NCI-H2081 (cell line): ENCODE measurements at regions not wholly inside any gene's neighbourhood (a gene's known extent, or its start where the extent isn't known, plus 50 kb on each side); places are given as distances from the start of the nearest gene placed in this dataset.
"Not testable (repeated sequence)": the region's sequence is repeated elsewhere in the genome, so short reads cannot be mapped to it uniquely, and the experiment has no call there.

Experiments used
- DNase-seq, 2 experiments: peaks; one replicate each; lab custom pipeline; 2025; lab: John Stamatoyannopoulos, UW

- DNase-seq = no peak
Measured at GRCh38 chr3:27559381-27559780, 75.2 kb upstream of the SLC4A7 start.

DNA sequence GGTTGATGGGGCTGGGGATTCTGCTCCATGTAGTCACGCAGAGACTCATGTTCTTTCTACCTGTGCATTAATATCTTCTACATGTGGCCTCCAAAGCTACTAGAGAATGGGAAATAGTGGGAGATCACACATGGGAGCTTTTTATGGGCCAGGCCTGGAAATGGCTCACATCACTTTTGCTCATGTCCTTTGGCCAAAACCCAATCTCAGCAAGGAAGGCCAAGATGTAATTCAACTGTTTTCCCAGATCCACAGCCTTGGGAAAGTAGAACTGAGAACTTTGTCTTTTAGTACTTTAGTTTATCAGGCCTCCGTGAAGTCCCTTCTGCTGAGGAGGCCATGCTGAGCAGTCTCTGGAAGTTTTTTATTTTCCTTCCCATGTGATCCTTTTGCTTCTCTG is 73.2 kb upstream of the SLC4A7 start:
- DNase-seq = no peak

GRCh38 chr3:27556887-27557286 is 72.7 kb upstream of the SLC4A7 start:
- DNase-seq = no peak

GRCh38 chr3:27554706-27555105 is 70.5 kb upstream of the SLC4A7 start:
- no peak for DNase-seq

- no peak for DNase-seq
Measured at GRCh38 chr3:27553886-27554540, 69.8 kb upstream of the SLC4A7 start.

DNA sequence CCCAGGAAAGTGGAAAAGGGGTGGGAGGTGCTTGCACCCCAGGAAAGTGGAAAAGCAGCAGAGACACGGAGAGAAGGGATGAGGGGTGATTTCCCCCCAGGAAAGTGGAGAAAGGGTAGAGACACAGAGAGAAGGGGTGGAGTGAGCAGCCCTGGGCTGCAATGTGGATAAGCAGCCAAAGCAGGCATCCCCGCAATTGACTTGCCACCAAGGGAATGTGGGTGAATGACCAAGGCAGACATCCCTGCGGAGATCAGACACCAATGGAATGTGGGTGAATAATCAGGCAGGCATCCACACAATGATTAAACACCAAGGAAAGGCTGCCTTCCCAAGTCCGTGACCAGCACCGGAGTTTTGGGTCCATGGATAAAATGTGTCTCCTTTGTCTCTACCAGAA is 68.5 kb upstream of the SLC4A7 start:
- not testable (repeated sequence) for DNase-seq

GRCh38 chr3:27551413-27551812 is 67.2 kb upstream of the SLC4A7 start:
- DNase-seq = not testable (repeated sequence)

DNA sequence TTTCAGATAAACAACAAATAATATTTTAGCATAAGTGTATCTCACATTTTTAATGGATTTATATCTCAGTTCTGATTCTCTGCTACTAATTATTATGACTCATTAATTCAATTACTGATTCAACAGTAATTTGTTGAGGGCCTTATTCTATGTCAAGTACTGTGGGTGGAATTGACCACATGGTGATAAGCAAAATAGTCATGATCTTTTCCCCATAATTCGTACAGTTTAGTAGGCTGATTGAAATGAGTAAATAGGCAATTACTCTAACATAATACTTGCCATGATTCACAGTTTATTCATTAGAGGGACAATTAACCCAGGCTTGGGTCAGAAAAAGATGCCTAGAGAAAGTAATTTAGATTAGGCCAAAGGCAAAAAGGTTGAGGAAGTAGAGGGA is 60.9 kb upstream of the SLC4A7 start:
- no peak for DNase-seq

- no peak for DNase-seq
Measured at GRCh38 chr3:27544372-27544865, 60.2 kb upstream of the SLC4A7 start.

DNA sequence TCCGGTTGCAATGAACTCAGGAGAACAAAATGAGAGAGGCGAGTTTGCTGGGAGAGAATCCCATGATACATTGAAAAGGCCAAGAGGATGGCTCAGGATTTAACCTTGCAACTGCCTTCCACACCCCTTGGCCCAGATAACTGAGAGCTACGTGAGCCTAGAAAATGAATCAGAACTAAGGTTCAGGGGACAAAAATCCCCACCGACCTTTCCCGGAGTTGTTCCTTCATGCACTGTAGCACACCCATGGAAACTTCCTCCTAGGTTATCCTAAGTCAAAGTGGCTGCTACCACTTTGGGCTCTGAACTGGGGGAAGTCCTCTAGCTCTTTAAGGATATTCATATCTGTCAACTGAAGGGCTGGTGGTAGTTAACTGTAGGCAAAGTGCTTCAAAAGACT is 58.3 kb upstream of the SLC4A7 start:
- no peak for DNase-seq

DNA sequence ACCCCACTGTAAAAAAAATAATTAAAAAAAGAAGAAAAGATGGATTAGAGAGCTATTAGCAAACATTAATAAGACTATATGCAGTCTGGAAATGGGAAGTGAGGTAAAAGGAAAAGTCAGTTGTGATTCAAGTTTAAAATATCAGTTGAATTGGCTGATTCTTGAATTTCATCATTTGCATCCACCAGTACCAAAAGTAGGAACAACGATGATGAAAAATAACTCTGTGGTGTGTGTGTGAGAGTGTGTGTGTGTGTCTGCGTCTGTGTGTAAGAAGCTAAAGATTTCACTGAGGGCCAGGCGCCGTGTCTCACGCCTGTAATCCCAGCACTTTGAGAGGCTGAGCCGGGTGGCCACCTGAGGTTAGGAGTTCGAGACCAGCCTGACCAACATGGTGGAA is 56.0 kb upstream of the SLC4A7 start:
- no peak for DNase-seq

DNA sequence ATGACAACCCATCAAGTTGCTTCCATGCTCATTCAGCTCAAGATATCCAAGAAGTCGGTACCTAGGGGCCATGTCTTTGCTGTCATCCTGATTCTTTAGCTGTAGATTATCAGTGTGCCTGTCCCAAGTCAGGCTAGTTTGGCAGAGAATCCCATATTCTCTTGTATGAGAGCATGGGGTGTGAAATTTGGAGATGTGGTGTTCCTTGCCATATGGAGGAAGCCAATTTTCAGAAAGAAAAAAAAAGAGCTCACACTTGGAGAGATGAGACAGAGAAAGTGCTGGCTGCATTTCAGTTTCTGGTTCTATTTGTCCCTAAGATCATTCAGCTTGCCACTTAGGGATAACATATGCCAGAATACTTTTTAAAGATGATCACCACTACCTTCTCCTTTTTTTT is 52.3 kb upstream of the SLC4A7 start:
- DNase-seq = no peak

DNA sequence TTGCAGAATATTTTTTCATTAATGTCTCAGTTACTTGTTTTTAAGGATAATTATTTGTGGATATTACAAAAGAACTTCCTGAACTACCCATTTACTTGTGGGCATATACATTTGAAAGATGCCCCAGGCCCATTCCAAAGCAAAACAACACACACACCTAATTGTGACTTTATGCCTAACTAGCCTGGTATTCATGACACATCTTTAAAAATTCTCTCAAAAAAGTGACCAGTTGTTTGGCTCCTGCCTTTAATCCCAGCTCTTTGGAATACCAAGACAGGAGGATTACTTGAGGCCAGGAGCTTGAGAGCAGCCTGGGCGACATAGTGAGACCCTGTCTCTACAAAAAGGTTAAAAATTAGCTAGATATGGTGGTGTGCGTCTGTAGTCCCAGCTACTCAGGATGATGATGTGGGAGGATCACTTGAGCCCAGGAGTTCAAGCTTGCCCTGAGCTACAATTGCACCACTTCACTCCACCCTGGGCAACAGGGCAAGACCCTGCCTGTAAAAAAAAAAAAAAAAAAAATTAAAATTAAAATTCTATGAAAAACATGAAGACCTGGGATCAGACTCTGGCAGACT is 51.7 kb upstream of the SLC4A7 start:
- no peak for DNase-seq

GRCh38 chr3:27533718-27534573 is 49.8 kb upstream of the SLC4A7 start:
- no peak for DNase-seq
